ENCODE measurements at regions not wholly inside any gene's neighbourhood (a gene's known extent, or its start where the extent isn't known, plus 50 kb on each side); places are given as distances from the start of the nearest gene placed in this dataset.

- TF ChIP-seq CTCF (IDR thresholded peaks at IDR 0.05) = no peak
- TF ChIP-seq POLR2A (IDR thresholded peaks at IDR 0.05) = no peak
Observed at GRCh38 chr11:13098063-13098462, 88.9 kb downstream of the RASSF10 start.

All from thyroid gland (tissue), 4 donors.